Motor neuron (in vitro differentiated cells): ENCODE measurements at regions not wholly inside any gene's neighbourhood (a gene's known extent, or its start where the extent isn't known, plus 50 kb on each side); places are given as distances from the start of the nearest gene placed in this dataset.

Experiments
- ATAC-seq, 8 experiments: fragments of 200-7000 bp; cut with Tn5 transposase; replicated peaks in 6 of 8; 2 replicates each; pipeline ENCODE4 v1.8.0; 2021; ENCODE audit warnings: mild to moderate bottlenecking in 8 of 8, moderate library complexity in 8 of 8
- H3K27ac ChIP-seq, 2 donors: fragments of 250-450 bp; sonication (Bioruptor Pico); 2 replicates each; pipeline ENCODE4 v1.9.0; 2021; ENCODE audit warnings: antibody characterized with exemption in 2 of 2, mild to moderate bottlenecking in 2 of 2, moderate library complexity in 1 of 2
- H3K4me1 ChIP-seq, 2 donors: fragments of 250-450 bp; sonication (Bioruptor Pico); replicated peaks in 1 of 2; 2 replicates each; pipeline ENCODE4 v1.6.1; 2021; ENCODE audit warnings: antibody characterized with exemption in 2 of 2, mild to moderate bottlenecking in 2 of 2, moderate library complexity in 1 of 2
- H3K4me3 ChIP-seq, 5 donors: fragments of 250-450 bp; sonication (Bioruptor Pico); 2 replicates each; pipeline ENCODE4 v1.9.0; 2021; ENCODE audit warnings: antibody characterized with exemption in 5 of 5, mild to moderate bottlenecking in 5 of 5, moderate library complexity in 4 of 5
- WGBS, 10 experiments: fragments of 450-650 bp; shearing (Covaris generic); methylation state at CpG; one replicate each; pipeline ENCODE4 v1.0.0; 2022; 5-methylcytosine and 5-hydroxymethylcytosine counted together
- in situ Hi-C, 9 experiments: fragments of 400-800 bp; cut with MboI; loops; one replicate each; pipeline ENCODE4 v1.15.0; 2021; ENCODE audit warnings: low sequenced_read_pairs in 9 of 9, low pct_unique_long_range_greater_than_20kb in 2 of 9; ENCODE audit not compliant: unreplicated experiment in 9 of 9

- peak; percentile 45 to 88 (median 84) for ATAC-seq
- in situ Hi-C loops, result no loop called here
- WGBS, 10 experiments, result 0% methylated on average over 1 to 2 of the region's 48 CpGs; no CpG with 5 or more reads in 7 of the 10 experiments
- peaks cover 44 to 46% of the 10 kb centered on the region in 2 donors for H3K4me1 ChIP-seq
- peak overlapping the region; percentile 7 to 28 (median 18) for H3K4me3 ChIP-seq
- H3K27ac ChIP-seq, result peak overlapping the region; percentile 94 to 97
These were observed 72.0 kb downstream of the IRF2BPL start for GRCh38 chr14:76956316-76957090.

- peak in 1 of 8 experiments; percentile 2 for ATAC-seq
- H3K4me3 ChIP-seq, result peak overlapping the region; percentile 7 to 28 (median 18)
- WGBS, 10 experiments, result 0 to 31% (median 9%) methylated on average over 2 to 13 of the region's 13 CpGs; no CpG with 5 or more reads in 1 of the 10 experiments
- H3K27ac ChIP-seq, result peak overlapping the region; percentile 94 to 97
- H3K4me1 ChIP-seq, result peaks cover 40 to 42% of the 10 kb centered on the region in 2 donors
- in situ Hi-C loops, result no loop called here
These were observed 72.8 kb downstream of the IRF2BPL start for GRCh38 chr14:76955575-76956315.

- peaks cover 46 to 47% of the 10 kb centered on the region in 2 donors for H3K4me1 ChIP-seq
- in situ Hi-C loops, result no loop called here
- peak overlapping the region; percentile 94 to 97 for H3K27ac ChIP-seq
- H3K4me3 ChIP-seq, result no peak overlapping the region
- WGBS, 10 experiments, result 33 to 100% (median 98%) methylated on average over 1 to 4 of the region's 5 CpGs
- ATAC-seq, result no peak
These were observed 73.9 kb downstream of the IRF2BPL start for GRCh38 chr14:76954394-76955190.

GRCh38 chr14:76953311-76953945 is 75.1 kb downstream of the IRF2BPL start:
- H3K4me1 ChIP-seq, result peaks cover 44 to 48% of the 10 kb centered on the region in 2 donors
- in situ Hi-C loops, result no loop called here
- 0 to 93% (median 73%) methylated on average over 1 to 3 of the region's 10 CpGs; no CpG with 5 or more reads in 5 of the 10 experiments for WGBS, 10 experiments

GRCh38 chr14:76951166-76951565 is 77.3 kb downstream of the IRF2BPL start:
- in situ Hi-C loops, result no loop called here
- H3K27ac ChIP-seq, result no peak overlapping the region
- WGBS, 10 experiments, result 80 to 100% (median 87%) methylated on average over 1 to 2 of the region's 8 CpGs; no CpG with 5 or more reads in 6 of the 10 experiments
- H3K4me1 ChIP-seq, result peaks cover 50 to 58% of the 10 kb centered on the region in 2 donors
- ATAC-seq, result no peak
- H3K4me3 ChIP-seq, result no peak overlapping the region

More at GRCh38 chr14:76953311-76953945, 75.1 kb downstream of the IRF2BPL start:
- ATAC-seq, result peak in 3 of 8 experiments; percentile 10 to 37 (median 34)
- H3K27ac ChIP-seq, result no peak overlapping the region
- H3K4me3 ChIP-seq, result no peak overlapping the region

GRCh38 chr14:76950055-76951020 is 78.2 kb downstream of the IRF2BPL start:
- Histone ChIP-seq H3K4me3 (no peak overlapping the region), H3K4me1 (peaks cover 44 to 58% of the 10 kb centered on the region in 2 donors), H3K27ac (no peak overlapping the region)
- in situ Hi-C loops, result no loop called here
- 0 to 100% (median 69%) methylated on average over 1 to 7 of the region's 14 CpGs; no CpG with 5 or more reads in 2 of the 10 experiments for WGBS, 10 experiments
- peak in 3 of 8 experiments; percentile 2 to 12 (median 4) for ATAC-seq

- Histone ChIP-seq H3K27ac (no peak overlapping the region), H3K4me1 (peaks cover 32 to 44% of the 10 kb centered on the region in 2 donors), H3K4me3 (no peak overlapping the region)
- ATAC-seq, result no peak
- in situ Hi-C loops, result no loop called here
- 88 to 100% (median 96%) methylated on average over 2 to 6 of the region's 6 CpGs; no CpG with 5 or more reads in 2 of the 10 experiments for WGBS, 10 experiments
These were observed 79.5 kb downstream of the IRF2BPL start for GRCh38 chr14:76948976-76949375.

GRCh38 chr14:76948213-76948947 is 80.1 kb downstream of the IRF2BPL start:
- ATAC-seq, result peak in 1 of 8 experiments; percentile 5
- in situ Hi-C loops, result no loop called here
- WGBS, 10 experiments, result 61 to 83% (median 76%) methylated on average over 1 to 6 of the region's 11 CpGs; no CpG with 5 or more reads in 4 of the 10 experiments
- peak overlapping the region; percentile 93 to 94 for H3K27ac ChIP-seq
- no peak overlapping the region for H3K4me3 ChIP-seq
- H3K4me1 ChIP-seq, result peaks cover 26 to 42% of the 10 kb centered on the region in 2 donors

- in situ Hi-C loops, result no loop called here
- ATAC-seq, result peak in 1 of 8 experiments; percentile 0
- peak overlapping the region in 1 of 5 donors; percentile 1 for H3K4me3 ChIP-seq
- peaks cover 26 to 42% of the 10 kb centered on the region in 2 donors for H3K4me1 ChIP-seq
- H3K27ac ChIP-seq, result peak overlapping the region; percentile 93 to 94
- WGBS, 10 experiments, result 0 to 24% (median 14%) methylated on average over 1 to 5 of the region's 5 CpGs; no CpG with 5 or more reads in 3 of the 10 experiments
These were observed 80.7 kb downstream of the IRF2BPL start for GRCh38 chr14:76947838-76948184.

GRCh38 chr14:76947078-76947837 is 81.2 kb downstream of the IRF2BPL start:
- WGBS, 10 experiments, result 0 to 13% (median 0%) methylated on average over 1 to 7 of the region's 28 CpGs; no CpG with 5 or more reads in 3 of the 10 experiments
- in situ Hi-C loops, result no loop called here
- H3K27ac ChIP-seq, result peak overlapping the region; percentile 93 to 94
- H3K4me3 ChIP-seq, result peak overlapping the region in 2 of 5 donors; percentile 0 to 1
- peak; percentile 83 to 91 (median 90) for ATAC-seq
- peaks cover 29 to 44% of the 10 kb centered on the region in 2 donors for H3K4me1 ChIP-seq
